Anterior cingulate cortex (tissue), 58 donors: ENCODE measurements at regions not wholly inside any gene's neighbourhood (a gene's known extent, or its start where the extent isn't known, plus 50 kb on each side); places are given as distances from the start of the nearest gene placed in this dataset.
"Not testable (repeated sequence)": the region's sequence is repeated elsewhere in the genome, so short reads cannot be mapped to it uniquely, and the experiment has no call there.

Experiments
- DNase-seq, 58 donors: peaks; one replicate each; lab custom pipeline; 2025; lab: John Stamatoyannopoulos, UW

GRCh38 chr11:81839016-81839415 lies 894.6 kb downstream of the FAM181B start:
- DNase-seq = no peak

- DNase-seq = no peak
Observed at GRCh38 chr11:81829976-81830375, 903.7 kb downstream of the FAM181B start.

GRCh38 chr11:81825346-81825745 lies 908.3 kb downstream of the FAM181B start:
- DNase-seq = no peak

GRCh38 chr11:81819462-81819861 lies 914.2 kb downstream of the FAM181B start:
- no peak for DNase-seq

- DNase-seq = no peak
Observed at GRCh38 chr11:81804858-81805257, 928.8 kb downstream of the FAM181B start.

GRCh38 chr11:81802591-81802990 lies 931.1 kb downstream of the FAM181B start:
- no peak for DNase-seq

- DNase-seq = no peak
Observed at GRCh38 chr11:81792416-81792815, 941.2 kb downstream of the FAM181B start.

GRCh38 chr11:81787584-81788049 lies 946.0 kb downstream of the FAM181B start:
- DNase-seq = peak in 2 of 58 donors; percentile 24 to 32

GRCh38 chr11:81772166-81772565 lies 961.5 kb downstream of the FAM181B start:
- DNase-seq = peak in 4 of 58 donors; percentile 1 to 9 (median 2)

GRCh38 chr11:81769906-81770305 lies 963.8 kb downstream of the FAM181B start:
- DNase-seq = not testable (repeated sequence)

GRCh38 chr11:81756864-81757595 lies 976.6 kb downstream of the FAM181B start:
- no peak for DNase-seq

- no peak for DNase-seq
Observed at GRCh38 chr11:81749245-81749644, 984.4 kb downstream of the FAM181B start.

GRCh38 chr11:81744336-81745116 lies 989.1 kb downstream of the FAM181B start:
- peak in 1 of 58 donors; percentile 1 for DNase-seq

GRCh38 chr11:81725701-81726100 lies 1008.0 kb downstream of the FAM181B start:
- no peak for DNase-seq

GRCh38 chr11:81717695-81718094 lies 1016.0 kb downstream of the FAM181B start:
- DNase-seq = no peak

- DNase-seq = no peak
Observed at GRCh38 chr11:81707881-81708280, 1025.8 kb downstream of the FAM181B start.

GRCh38 chr11:81705283-81705682 lies 1028.4 kb downstream of the FAM181B start:
- DNase-seq = no peak

- DNase-seq = no peak
Observed at GRCh38 chr11:81700076-81700475, 1033.6 kb downstream of the FAM181B start.

- no peak for DNase-seq
Observed at GRCh38 chr11:81687057-81687456, 1046.6 kb downstream of the FAM181B start.

- DNase-seq = no peak
Observed at GRCh38 chr11:81674211-81674610, 1059.5 kb downstream of the FAM181B start.

GRCh38 chr11:81673001-81673400 lies 1060.7 kb downstream of the FAM181B start:
- DNase-seq = no peak
